Ammon's horn (tissue), 1 donor: ENCODE measurements at regions not wholly inside any gene's neighbourhood (a gene's known extent, or its start where the extent isn't known, plus 50 kb on each side); places are given as distances from the start of the nearest gene placed in this dataset.
"Not testable (repeated sequence)": the region's sequence is repeated elsewhere in the genome, so short reads cannot be mapped to it uniquely, and the experiment has no call there.

Experiments
- DNase-seq: peaks from one replicate; pipeline ENCODE4 v3.0.0-alpha.2; 2016; ENCODE audit warnings: low spot score

GRCh38 chr11:98143661-98144060 lies 877.1 kb upstream of the CNTN5 start:
- no peak for DNase-seq

GRCh38 chr11:98153752-98154151 lies 867.0 kb upstream of the CNTN5 start:
- no peak for DNase-seq

- DNase-seq, result no peak
These were observed 865.1 kb upstream of the CNTN5 start for GRCh38 chr11:98155696-98156095.

GRCh38 chr11:98177925-98178324 lies 842.8 kb upstream of the CNTN5 start:
- DNase-seq, result no peak

GRCh38 chr11:98180511-98180910 lies 840.2 kb upstream of the CNTN5 start:
- DNase-seq, result no peak

- DNase-seq, result no peak
These were observed 839.8 kb upstream of the CNTN5 start for GRCh38 chr11:98180921-98181320.

- DNase-seq, result no peak
These were observed 837.7 kb upstream of the CNTN5 start for GRCh38 chr11:98183034-98183433.

GRCh38 chr11:98185245-98185644 lies 835.5 kb upstream of the CNTN5 start:
- no peak for DNase-seq

GRCh38 chr11:98194611-98195010 lies 826.1 kb upstream of the CNTN5 start:
- DNase-seq, result no peak

GRCh38 chr11:98195300-98195699 lies 825.4 kb upstream of the CNTN5 start:
- no peak for DNase-seq

- DNase-seq, result no peak
These were observed 813.7 kb upstream of the CNTN5 start for GRCh38 chr11:98207086-98207485.

- no peak for DNase-seq
These were observed 793.5 kb upstream of the CNTN5 start for GRCh38 chr11:98227278-98227677.

GRCh38 chr11:98230678-98231077 lies 790.1 kb upstream of the CNTN5 start:
- no peak for DNase-seq

GRCh38 chr11:98234698-98235097 lies 786.1 kb upstream of the CNTN5 start:
- no peak for DNase-seq

GRCh38 chr11:98243897-98244296 lies 776.9 kb upstream of the CNTN5 start:
- no peak for DNase-seq

- DNase-seq, result no peak
These were observed 759.8 kb upstream of the CNTN5 start for GRCh38 chr11:98260983-98261382.

- no peak for DNase-seq
These were observed 743.4 kb upstream of the CNTN5 start for GRCh38 chr11:98277251-98277912.

GRCh38 chr11:98289617-98290263 lies 731.0 kb upstream of the CNTN5 start:
- no peak for DNase-seq

- DNase-seq, result no peak
These were observed 724.5 kb upstream of the CNTN5 start for GRCh38 chr11:98296091-98296880.

- DNase-seq, result no peak
These were observed 720.0 kb upstream of the CNTN5 start for GRCh38 chr11:98300719-98301118.

- DNase-seq, result no peak
These were observed 712.8 kb upstream of the CNTN5 start for GRCh38 chr11:98307827-98308491.

- DNase-seq, result not testable (repeated sequence)
These were observed 690.4 kb upstream of the CNTN5 start for GRCh38 chr11:98330306-98330705.

GRCh38 chr11:98358551-98358950 lies 662.2 kb upstream of the CNTN5 start:
- no peak for DNase-seq
